ENCODE measurements at regions not wholly inside any gene's neighbourhood (a gene's known extent, or its start where the extent isn't known, plus 50 kb on each side); places are given as distances from the start of the nearest gene placed in this dataset.

DNA sequence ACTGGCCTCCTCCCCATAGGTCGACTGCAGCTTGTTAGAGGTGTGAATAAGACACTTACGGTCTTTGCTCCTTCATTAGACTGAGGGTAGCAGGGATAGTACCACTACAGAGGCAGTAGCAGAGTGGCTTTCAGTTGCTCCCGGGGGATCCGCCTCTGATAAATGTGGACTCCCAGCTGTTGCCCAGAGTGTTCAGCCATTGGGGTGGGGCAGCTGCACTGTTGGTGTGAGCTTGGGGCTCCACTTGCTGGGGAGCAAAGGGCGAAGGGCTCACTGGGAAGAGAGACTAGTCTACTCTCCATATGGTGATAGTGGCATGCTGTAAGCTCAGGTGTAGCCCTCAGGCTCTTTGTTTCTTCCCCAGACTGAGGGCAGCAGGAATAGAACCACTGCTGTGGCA, 239.1 kb downstream of the LRRN1 start:
- ChIA-PET CTCF (interaction anchor here (0.7 kb wide), 1 partner anchor 24 kb away, joined by 3 read pairs; no protein-coding TSS in a partner anchor), POLR2A (no interaction called here)
- TF ChIP-seq, protein P1, sequence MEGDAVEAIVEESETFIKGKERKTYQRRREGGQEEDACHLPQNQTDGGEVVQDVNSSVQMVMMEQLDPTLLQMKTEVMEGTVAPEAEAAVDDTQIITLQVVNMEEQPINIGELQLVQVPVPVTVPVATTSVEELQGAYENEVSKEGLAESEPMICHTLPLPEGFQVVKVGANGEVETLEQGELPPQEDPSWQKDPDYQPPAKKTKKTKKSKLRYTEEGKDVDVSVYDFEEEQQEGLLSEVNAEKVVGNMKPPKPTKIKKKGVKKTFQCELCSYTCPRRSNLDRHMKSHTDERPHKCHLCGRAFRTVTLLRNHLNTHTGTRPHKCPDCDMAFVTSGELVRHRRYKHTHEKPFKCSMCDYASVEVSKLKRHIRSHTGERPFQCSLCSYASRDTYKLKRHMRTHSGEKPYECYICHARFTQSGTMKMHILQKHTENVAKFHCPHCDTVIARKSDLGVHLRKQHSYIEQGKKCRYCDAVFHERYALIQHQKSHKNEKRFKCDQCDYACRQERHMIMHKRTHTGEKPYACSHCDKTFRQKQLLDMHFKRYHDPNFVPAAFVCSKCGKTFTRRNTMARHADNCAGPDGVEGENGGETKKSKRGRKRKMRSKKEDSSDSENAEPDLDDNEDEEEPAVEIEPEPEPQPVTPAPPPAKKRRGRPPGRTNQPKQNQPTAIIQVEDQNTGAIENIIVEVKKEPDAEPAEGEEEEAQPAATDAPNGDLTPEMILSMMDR (IDR thresholded peaks at IDR 0.05; ENCODE audit: control extremely low read depth, extremely low read depth, low read depth, missing control alignments) = no peak
- DNase-seq (ENCODE audit: extremely low spot score) = no peak

DNA sequence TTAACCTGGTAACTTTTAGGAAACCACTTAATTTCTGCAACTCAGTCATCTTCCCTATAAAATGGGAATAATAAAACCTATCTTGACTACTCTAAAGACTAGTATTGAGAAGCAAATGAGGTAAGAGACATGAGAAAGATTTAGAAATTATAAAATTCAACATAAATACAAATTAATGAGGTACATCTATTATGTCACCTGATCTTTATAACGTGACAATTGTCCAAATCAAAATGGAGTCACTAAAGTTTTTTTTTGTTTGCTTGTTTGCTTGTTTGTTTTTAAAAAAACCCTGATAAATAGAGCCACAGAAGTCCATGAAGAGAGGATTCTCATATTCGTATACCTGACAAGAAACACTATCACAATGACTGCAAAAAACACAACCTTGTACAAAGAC, 242.8 kb downstream of the LRRN1 start:
- POLR2A ChIA-PET = no interaction called here
- DNase-seq (ENCODE audit: extremely low spot score) = no peak
- TF ChIP-seq, protein P1 (IDR thresholded peaks at IDR 0.05; ENCODE audit: control extremely low read depth, extremely low read depth, low read depth, missing control alignments) = no peak
- CTCF ChIA-PET = no interaction called here

DNA sequence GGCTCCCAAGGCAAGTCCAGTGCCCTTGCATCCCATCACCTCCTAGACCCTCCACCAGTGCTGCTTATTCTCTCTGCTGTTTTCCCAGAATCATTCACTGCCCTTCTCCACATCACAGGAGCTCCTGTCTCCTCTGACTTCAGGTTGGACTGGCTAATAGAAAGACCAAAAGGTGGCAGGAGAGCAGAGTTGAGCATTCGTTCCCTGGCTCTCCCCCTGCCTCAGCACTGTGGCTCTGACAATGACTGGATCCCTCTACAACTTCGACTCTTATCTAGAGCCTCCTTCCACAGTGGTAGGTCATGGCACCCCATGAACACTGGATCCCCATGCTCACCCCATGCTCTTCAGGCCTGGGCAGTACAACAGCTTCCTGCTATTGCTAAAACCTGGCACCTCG, 243.6 kb downstream of the LRRN1 start:
- ChIA-PET CTCF (no interaction called here), POLR2A (no interaction called here)
- TF ChIP-seq, protein P1 (IDR thresholded peaks at IDR 0.05; ENCODE audit: control extremely low read depth, extremely low read depth, low read depth, missing control alignments) = no peak
- DNase-seq (ENCODE audit: extremely low spot score) = no peak

DNA sequence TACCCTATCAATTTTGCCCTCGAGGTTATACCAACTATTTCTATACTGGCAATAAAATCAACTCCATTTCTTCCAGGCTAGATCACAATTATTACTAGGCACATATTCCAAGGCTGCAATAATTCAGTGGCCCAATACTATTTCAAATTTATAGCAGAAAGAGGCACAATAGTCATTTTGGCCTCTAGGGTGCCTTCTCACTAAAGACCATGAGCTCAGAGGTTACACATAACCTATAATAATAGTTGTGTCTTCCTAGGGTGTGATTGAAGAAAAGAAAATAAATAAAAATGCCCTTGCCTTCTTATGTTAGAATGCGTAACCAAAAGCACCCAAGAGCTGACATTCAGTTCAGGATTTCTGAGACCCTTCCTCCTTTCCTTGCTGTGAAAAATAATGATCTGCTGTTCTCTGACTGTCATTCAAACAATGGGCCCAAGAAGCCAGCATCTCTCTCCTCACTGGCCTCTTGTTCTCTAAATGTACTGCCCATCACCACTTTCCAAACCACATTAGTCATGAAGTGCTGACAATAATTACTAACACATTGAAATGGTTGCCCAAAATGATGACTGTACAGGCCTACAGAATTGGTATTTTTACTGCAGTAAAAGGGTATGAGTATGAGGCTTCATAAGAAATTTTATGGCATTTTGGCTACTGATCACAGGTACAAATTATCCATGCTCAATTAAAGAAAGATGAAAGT, 244.8 kb downstream of the LRRN1 start:
- POLR2A ChIA-PET = no interaction called here
- no peak for DNase-seq (ENCODE audit: extremely low spot score)
- CTCF ChIA-PET = no interaction called here
- TF ChIP-seq, protein P1 (IDR thresholded peaks at IDR 0.05; ENCODE audit: control extremely low read depth, extremely low read depth, low read depth, missing control alignments) = no peak

DNA sequence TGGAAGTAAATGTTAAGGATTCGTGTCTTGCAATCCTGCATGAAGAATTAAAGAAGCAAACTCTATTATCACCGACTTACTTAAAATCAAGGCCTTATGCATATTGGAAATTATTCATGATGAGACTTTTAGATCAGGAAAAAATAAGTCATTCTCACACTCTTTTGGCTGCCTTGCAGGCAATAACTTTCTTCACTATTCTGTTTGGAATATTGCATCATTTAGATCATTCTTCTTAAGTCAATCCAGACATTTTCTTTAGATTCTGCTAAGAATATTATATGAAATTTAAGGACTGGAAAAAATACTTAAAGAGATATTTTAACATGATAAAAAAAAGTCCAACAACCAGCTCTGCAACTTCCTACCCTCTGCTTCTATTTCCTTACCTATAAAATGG, 245.4 kb downstream of the LRRN1 start:
- DNase-seq (ENCODE audit: extremely low spot score) = no peak
- POLR2A ChIA-PET = no interaction called here
- CTCF ChIA-PET = interaction anchor here (1.7 kb wide), 1 partner anchor 11 kb away, joined by 4 read pairs; no protein-coding TSS in a partner anchor
- TF ChIP-seq, protein P1 (IDR thresholded peaks at IDR 0.05; ENCODE audit: control extremely low read depth, extremely low read depth, low read depth, missing control alignments) = no peak

DNA sequence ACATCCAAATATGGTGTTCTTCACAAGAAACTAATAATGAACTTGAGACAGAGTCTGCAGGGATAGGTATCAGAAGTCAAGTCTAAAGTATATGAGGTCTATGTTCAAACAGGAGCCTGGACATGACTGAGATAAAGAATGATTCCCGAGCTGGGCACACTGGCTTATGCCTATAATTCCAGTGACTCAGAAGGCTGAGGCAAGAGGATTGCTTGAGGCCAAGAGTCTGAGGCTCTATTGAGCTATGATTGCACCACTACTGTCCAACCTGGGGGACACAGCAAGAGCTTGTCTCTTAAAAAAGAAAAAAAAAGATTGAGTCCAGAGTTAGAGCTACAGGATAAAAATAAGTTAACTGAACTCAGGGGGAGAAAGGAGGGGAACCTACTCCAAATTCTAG, 246.5 kb downstream of the LRRN1 start:
- POLR2A ChIA-PET = no interaction called here
- DNase-seq (ENCODE audit: extremely low spot score) = no peak
- TF ChIP-seq, protein P1 (IDR thresholded peaks at IDR 0.05; ENCODE audit: control extremely low read depth, extremely low read depth, low read depth, missing control alignments) = no peak
- CTCF ChIA-PET = interaction anchor here (1.0 to 1.7 kb wide), 2 partner anchors 10 to 834 kb away, joined by 4 read pairs; no protein-coding TSS in a partner anchor
